Panc1 (cell line): ENCODE measurements at regions not wholly inside any gene's neighbourhood (a gene's known extent, or its start where the extent isn't known, plus 50 kb on each side); places are given as distances from the start of the nearest gene placed in this dataset.

Experiments used
- POLR2AphosphoS5 ChIP-seq: IDR thresholded peaks from 2 replicates; pipeline ENCODE4 v1.6.1; 2012; ENCODE audit warnings: mild to moderate bottlenecking, low read depth, low read length, moderate library complexity
- SIN3A ChIP-seq: IDR thresholded peaks from 2 replicates; pipeline ENCODE4 v1.6.1; 2012; ENCODE audit warnings: low read depth, mild to moderate bottlenecking, low read length, moderate library complexity, borderline replicate concordance; ENCODE audit not compliant: insufficient read depth
- TCF7L2 ChIP-seq: IDR thresholded peaks from 2 replicates; pipeline ENCODE4 v1.6.1; 2011; ENCODE audit warnings: mild to moderate bottlenecking, low read depth, low read length, inconsistent platforms
- TF ChIP-seq, protein P1 (sequence below): fragments of 450-650 bp; IDR thresholded peaks from 2 replicates; pipeline ENCODE4 v1.5.1; 2017; ENCODE audit warnings: mild to moderate bottlenecking
- TF ChIP-seq, protein P2 (sequence below), 2 experiments: IDR thresholded peaks; 2 replicates each; pipeline ENCODE4 v1.6.1; 2011 to 2012; ENCODE audit warnings: low read depth in 2 of 2, control low read depth in 1 of 2, low read length in 1 of 2, mild to moderate bottlenecking in 1 of 2, moderate library complexity in 1 of 2; ENCODE audit not compliant: insufficient read depth in 1 of 2

GRCh38 chr4:131296192-131296591, 1852.9 kb upstream of the PCDH10 start:
- TF ChIP-seq, protein P1, sequence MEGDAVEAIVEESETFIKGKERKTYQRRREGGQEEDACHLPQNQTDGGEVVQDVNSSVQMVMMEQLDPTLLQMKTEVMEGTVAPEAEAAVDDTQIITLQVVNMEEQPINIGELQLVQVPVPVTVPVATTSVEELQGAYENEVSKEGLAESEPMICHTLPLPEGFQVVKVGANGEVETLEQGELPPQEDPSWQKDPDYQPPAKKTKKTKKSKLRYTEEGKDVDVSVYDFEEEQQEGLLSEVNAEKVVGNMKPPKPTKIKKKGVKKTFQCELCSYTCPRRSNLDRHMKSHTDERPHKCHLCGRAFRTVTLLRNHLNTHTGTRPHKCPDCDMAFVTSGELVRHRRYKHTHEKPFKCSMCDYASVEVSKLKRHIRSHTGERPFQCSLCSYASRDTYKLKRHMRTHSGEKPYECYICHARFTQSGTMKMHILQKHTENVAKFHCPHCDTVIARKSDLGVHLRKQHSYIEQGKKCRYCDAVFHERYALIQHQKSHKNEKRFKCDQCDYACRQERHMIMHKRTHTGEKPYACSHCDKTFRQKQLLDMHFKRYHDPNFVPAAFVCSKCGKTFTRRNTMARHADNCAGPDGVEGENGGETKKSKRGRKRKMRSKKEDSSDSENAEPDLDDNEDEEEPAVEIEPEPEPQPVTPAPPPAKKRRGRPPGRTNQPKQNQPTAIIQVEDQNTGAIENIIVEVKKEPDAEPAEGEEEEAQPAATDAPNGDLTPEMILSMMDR, result no peak
- TF ChIP-seq, protein P2, sequence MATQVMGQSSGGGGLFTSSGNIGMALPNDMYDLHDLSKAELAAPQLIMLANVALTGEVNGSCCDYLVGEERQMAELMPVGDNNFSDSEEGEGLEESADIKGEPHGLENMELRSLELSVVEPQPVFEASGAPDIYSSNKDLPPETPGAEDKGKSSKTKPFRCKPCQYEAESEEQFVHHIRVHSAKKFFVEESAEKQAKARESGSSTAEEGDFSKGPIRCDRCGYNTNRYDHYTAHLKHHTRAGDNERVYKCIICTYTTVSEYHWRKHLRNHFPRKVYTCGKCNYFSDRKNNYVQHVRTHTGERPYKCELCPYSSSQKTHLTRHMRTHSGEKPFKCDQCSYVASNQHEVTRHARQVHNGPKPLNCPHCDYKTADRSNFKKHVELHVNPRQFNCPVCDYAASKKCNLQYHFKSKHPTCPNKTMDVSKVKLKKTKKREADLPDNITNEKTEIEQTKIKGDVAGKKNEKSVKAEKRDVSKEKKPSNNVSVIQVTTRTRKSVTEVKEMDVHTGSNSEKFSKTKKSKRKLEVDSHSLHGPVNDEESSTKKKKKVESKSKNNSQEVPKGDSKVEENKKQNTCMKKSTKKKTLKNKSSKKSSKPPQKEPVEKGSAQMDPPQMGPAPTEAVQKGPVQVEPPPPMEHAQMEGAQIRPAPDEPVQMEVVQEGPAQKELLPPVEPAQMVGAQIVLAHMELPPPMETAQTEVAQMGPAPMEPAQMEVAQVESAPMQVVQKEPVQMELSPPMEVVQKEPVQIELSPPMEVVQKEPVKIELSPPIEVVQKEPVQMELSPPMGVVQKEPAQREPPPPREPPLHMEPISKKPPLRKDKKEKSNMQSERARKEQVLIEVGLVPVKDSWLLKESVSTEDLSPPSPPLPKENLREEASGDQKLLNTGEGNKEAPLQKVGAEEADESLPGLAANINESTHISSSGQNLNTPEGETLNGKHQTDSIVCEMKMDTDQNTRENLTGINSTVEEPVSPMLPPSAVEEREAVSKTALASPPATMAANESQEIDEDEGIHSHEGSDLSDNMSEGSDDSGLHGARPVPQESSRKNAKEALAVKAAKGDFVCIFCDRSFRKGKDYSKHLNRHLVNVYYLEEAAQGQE (IDR thresholded peaks at IDR 0.05; ENCODE audit: insufficient read depth in 1 of 2, low read depth in 2 of 2, low read length in 1 of 2), result no peak
- TF ChIP-seq POLR2AphosphoS5 (no peak), TCF7L2 (no peak), SIN3A (no peak)
